Right atrium auricular region (tissue), 2 donors: ENCODE measurements at regions not wholly inside any gene's neighbourhood (a gene's known extent, or its start where the extent isn't known, plus 50 kb on each side); places are given as distances from the start of the nearest gene placed in this dataset.

Experiments
- DNase-seq: peaks from one replicate; pipeline ENCODE4 v3.0.0-alpha.2; 2019; ENCODE audit warnings: low spot score
- H3K27ac ChIP-seq, 2 donors: fragments of 200-600 bp; sonication (generic); 1 replicate in 1 of 2; 2 replicates in 1 of 2; pipeline ENCODE4 v1.5.1; 2016 to 2019
- H3K27me3 ChIP-seq, 2 donors: fragments of 200-600 bp; sonication (generic); one replicate each; pipeline versions ENCODE4 v1.5.1 to v1.6.0; 2017 to 2019
- H3K36me3 ChIP-seq: fragments of 200-600 bp; sonication (generic); one replicate; pipeline ENCODE4 v1.5.1; 2016
- H3K4me1 ChIP-seq, 2 donors: fragments of 200-600 bp; sonication (generic); one replicate each; pipeline versions ENCODE4 v1.5.1 to v1.6.0; 2017 to 2019
- H3K4me3 ChIP-seq, 2 donors: fragments of 200-600 bp; sonication (generic); 1 replicate in 1 of 2; 2 replicates in 1 of 2; pipeline ENCODE4 v1.5.1; 2017 to 2019; ENCODE audit warnings: mild to moderate bottlenecking in 1 of 2, moderate library complexity in 1 of 2
- H3K9me3 ChIP-seq, 2 donors: fragments of 200-600 bp; sonication (generic); one replicate each; pipeline ENCODE4 v1.5.1; 2019
- CTCF ChIP-seq, 2 donors: fragments of 200-600 bp; sonication (generic); IDR thresholded peaks; one replicate each; pipeline ENCODE4 v1.5.1; 2019; ENCODE audit warnings: antibody characterized with exemption in 2 of 2

GRCh38 chr5:92518318-92518904, 1062.6 kb downstream of the NR2F1-AS1 start:
- H3K27me3 ChIP-seq: no peaks in the 10 kb centered on the region
- H3K4me3 ChIP-seq: no peak overlapping the region
- no peak overlapping the region for H3K27ac ChIP-seq
- no peak for DNase-seq
- H3K4me1 ChIP-seq: no peaks in the 10 kb centered on the region
- H3K36me3 ChIP-seq: no peaks in the 10 kb centered on the region
- peak; percentile 27 to 54 for TF ChIP-seq CTCF (IDR thresholded peaks at IDR 0.05)
- peaks cover 0 to 9% of the 10 kb centered on the region in 2 donors for H3K9me3 ChIP-seq

GRCh38 chr5:92514896-92515295, 1066.1 kb downstream of the NR2F1-AS1 start:
- H3K9me3 ChIP-seq: peaks cover 0 to 42% of the 10 kb centered on the region in 2 donors
- no peaks in the 10 kb centered on the region for H3K4me1 ChIP-seq
- no peak overlapping the region for H3K4me3 ChIP-seq
- DNase-seq: no peak
- H3K27ac ChIP-seq: no peak overlapping the region
- H3K36me3 ChIP-seq: no peaks in the 10 kb centered on the region
- TF ChIP-seq CTCF (IDR thresholded peaks at IDR 0.05): no peak
- H3K27me3 ChIP-seq: no peaks in the 10 kb centered on the region

- H3K4me1 ChIP-seq: no peaks in the 10 kb centered on the region
- no peak overlapping the region for H3K27ac ChIP-seq
- H3K36me3 ChIP-seq: no peaks in the 10 kb centered on the region
- TF ChIP-seq CTCF (IDR thresholded peaks at IDR 0.05): no peak
- peaks cover 10 to 56% of the 10 kb centered on the region in 2 donors for H3K9me3 ChIP-seq
- no peak for DNase-seq
- no peak overlapping the region for H3K4me3 ChIP-seq
- no peaks in the 10 kb centered on the region for H3K27me3 ChIP-seq
These were observed 1068.0 kb downstream of the NR2F1-AS1 start for GRCh38 chr5:92513067-92513466.

GRCh38 chr5:92508271-92508670, 1072.7 kb downstream of the NR2F1-AS1 start:
- Histone ChIP-seq H3K4me3 (no peak overlapping the region), H3K36me3 (no peaks in the 10 kb centered on the region), H3K9me3 (peaks cover 10 to 45% of the 10 kb centered on the region in 2 donors), H3K27me3 (no peaks in the 10 kb centered on the region), H3K27ac (no peak overlapping the region), H3K4me1 (no peaks in the 10 kb centered on the region)
- no peak for TF ChIP-seq CTCF (IDR thresholded peaks at IDR 0.05)
- no peak for DNase-seq

GRCh38 chr5:92505925-92506324, 1075.1 kb downstream of the NR2F1-AS1 start:
- Histone ChIP-seq H3K4me1 (no peaks in the 10 kb centered on the region), H3K9me3 (peaks cover 10 to 24% of the 10 kb centered on the region in 2 donors), H3K36me3 (no peaks in the 10 kb centered on the region), H3K4me3 (no peak overlapping the region), H3K27me3 (no peaks in the 10 kb centered on the region), H3K27ac (no peak overlapping the region)
- DNase-seq: no peak
- no peak for TF ChIP-seq CTCF (IDR thresholded peaks at IDR 0.05)

- no peak overlapping the region for H3K27ac ChIP-seq
- H3K4me1 ChIP-seq: no peaks in the 10 kb centered on the region
- no peak overlapping the region for H3K4me3 ChIP-seq
- TF ChIP-seq CTCF (IDR thresholded peaks at IDR 0.05): no peak
- no peaks in the 10 kb centered on the region for H3K27me3 ChIP-seq
- H3K36me3 ChIP-seq: no peaks in the 10 kb centered on the region
- no peak for DNase-seq
- peaks cover 10 to 16% of the 10 kb centered on the region in 2 donors for H3K9me3 ChIP-seq
These were observed 1075.9 kb downstream of the NR2F1-AS1 start for GRCh38 chr5:92505145-92505544.
